ENCODE measurements at regions not wholly inside any gene's neighbourhood (a gene's known extent, or its start where the extent isn't known, plus 50 kb on each side); places are given as distances from the start of the nearest gene placed in this dataset.
"Not testable (repeated sequence)": the region's sequence is repeated elsewhere in the genome, so short reads cannot be mapped to it uniquely, and the experiment has no call there.

- no peak for DNase-seq
Measured at GRCh38 chr5:13081116-13081515, 863.4 kb downstream of the DNAH5 start.

DNA sequence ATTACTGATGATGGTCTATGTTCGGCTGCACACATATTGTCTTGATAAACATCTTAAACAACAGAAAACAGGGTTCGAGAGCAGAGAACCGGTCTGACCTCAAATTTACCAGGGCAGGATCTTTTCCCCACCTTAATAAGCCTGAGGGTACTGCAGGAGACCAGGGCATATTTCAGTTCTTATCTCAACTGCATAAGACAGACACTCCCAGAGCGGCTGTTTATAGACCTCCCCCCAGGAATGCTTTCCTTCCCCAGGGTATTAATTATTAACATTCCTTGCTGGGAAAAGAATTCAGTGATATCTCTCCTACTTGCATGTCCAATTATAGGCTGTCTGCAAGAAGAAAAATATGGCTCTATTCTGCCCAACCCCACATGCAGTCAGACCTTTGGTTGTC lies 871.6 kb downstream of the DNAH5 start:
- DNase-seq = not testable (repeated sequence)

DNA sequence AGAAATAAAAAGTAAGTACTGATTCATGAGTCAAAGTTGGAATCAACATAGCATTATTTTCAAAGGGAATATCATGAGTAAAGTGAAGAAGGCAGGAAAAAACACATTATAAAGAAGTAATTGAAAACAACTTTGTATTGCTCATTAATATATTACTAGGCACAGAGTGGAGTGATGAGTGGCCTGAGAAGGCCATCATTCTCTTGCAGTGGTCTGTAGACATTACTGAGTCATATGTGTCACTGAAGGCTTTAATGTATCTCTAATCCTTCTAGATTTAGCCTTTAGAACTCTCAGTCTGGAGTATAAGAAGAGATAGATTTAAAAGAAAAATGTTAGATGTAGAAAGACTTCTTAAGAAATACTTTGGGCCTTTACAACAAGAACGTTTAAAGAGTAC lies 881.4 kb downstream of the DNAH5 start:
- DNase-seq = no peak

DNA sequence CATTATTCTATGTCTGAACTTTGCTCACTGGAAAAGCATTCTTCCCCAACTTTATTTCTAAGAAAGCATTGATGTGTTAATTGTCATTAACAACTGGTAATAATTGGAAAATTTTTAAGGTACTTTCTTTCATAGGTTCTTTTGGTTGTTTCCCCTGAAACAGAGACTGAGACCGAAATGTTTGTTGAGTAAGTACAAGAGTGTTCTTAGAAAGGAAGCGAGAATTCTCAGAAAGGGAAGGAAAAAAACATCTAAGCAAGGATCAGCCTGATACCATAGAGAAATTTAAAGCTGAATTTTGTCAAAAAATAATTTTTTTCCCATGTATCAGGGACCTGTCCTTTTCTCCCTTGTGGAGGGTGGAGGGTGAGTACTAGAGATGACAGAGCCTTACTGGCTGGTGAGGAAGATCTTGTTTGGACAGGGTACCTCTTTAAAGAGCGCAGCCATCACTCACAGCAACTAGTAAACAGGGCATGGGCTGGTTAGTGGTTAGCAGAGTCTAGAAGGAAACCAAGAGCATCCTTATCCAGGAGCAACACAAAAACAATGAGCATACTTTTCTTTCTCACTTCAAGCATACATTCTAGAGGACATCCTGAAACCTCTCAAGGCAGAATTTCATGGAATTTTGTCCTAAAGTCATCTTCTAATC lies 898.5 kb downstream of the DNAH5 start:
- DNase-seq = no peak

DNA sequence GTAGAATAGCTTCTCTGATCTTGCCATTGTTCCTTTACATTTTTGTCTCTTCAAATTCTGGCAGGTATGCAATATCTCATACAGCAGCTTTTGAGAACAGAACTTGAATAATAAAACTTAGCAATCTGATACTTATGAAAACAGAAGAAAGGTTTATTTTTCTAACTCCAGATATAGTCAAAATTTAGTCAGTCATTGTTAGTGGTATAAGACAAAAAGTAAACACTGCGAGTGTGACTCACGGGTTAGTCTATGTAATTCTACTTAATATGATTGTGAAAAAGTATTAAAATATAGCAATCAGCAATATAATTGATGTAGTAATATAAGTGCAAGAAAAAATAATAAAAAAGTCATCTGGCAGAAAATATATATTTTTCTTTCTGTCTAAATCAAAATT lies 910.4 kb downstream of the DNAH5 start:
- DNase-seq = no peak

DNA sequence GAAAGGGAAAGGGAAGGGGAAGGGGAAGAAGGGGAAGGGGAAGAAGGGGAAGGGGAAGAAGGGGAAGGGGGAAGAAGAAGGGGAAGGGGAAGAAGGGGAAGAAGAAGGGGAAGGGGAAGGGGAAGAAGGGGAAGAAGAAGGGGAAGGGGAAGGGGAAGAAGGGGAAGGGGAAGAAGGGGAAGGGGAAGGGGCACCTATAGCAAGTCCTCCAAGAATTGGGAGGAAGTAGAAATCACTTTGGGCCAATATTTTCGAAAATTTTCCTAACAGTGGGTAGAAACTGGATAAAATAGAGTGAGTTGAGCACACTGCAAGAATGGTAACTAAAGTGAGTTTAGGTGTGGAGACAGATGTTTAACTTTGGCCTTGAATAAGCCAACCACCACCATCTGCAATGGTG lies 915.3 kb downstream of the DNAH5 start:
- no peak for DNase-seq

DNA sequence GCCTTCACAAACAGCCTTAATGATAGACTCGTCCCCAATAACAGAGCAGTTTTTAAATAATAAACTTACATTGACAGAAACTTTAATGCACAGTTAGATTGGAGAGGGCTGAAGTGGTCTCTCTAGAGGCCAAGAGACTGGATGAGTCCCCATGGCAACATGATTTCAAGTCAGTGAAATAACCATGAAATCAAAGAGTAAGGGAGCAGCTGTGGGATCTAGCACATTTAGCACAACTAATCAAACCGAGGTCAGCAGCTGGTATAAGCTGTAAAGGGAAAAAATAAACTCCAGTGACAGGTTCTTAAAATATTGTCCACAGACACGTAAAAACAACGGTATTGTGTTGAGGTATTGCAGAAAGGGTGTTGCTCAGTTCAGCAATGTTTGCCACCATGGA lies 916.6 kb downstream of the DNAH5 start:
- DNase-seq = no peak

- DNase-seq = no peak
Measured at GRCh38 chr5:13019729-13020128, 924.8 kb downstream of the DNAH5 start.

DNA sequence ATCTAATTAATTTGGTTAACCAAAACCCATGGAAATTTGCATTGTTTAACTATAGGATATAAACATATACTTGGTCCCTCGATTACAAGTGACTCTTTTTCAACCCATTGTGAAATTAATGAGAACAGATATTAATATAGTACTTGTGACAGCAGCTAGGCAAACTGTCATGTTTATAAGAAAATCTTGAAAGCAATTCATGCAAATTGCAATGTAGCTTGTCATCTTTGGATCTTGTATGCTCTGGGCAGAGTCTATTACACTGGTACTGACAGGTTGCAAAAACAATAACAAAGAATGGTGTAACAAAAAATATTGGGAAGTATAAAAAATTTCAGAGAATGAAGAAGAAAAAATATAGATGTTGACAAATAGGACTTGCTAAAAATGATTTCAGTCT lies 941.0 kb downstream of the DNAH5 start:
- no peak for DNase-seq

DNA sequence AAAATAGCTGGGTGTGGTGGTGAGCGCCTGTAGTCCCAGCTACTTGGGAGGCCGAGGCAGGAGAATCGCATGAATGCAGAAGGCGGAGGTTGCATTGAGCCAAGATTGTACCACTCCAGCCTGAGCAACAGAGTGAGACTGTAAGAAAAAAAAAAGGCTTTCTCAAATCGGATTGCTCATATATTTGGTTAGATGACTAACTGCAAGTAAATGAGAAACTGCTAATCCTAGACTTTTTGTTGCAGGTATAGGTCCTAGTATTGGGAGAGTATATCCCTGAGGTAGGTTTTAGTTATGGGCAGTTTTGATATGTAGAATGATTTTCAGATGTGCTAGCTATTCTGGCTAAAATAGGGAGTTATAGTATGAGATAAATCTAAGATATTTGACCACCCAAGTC lies 944.8 kb downstream of the DNAH5 start:
- DNase-seq = no peak

DNA sequence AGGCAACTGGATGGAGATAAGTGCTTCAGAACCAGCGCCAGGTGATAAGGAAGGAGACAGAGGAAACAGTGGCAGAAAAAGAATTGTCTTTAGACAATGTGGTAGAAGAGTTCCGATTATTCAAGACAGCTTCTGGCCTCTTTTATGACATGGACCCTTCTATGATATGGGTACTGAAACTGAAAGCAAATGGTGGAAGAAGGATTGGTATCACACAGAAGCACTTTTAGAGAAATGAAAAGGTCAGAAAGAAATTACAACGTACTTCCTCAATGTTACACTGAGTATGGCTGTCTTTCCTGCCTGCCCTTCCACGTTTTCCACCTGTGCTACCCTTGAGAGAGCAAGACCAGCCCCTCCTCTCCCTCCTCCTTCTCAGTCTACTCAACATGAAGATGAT lies 959.3 kb downstream of the DNAH5 start:
- no peak for DNase-seq

DNA sequence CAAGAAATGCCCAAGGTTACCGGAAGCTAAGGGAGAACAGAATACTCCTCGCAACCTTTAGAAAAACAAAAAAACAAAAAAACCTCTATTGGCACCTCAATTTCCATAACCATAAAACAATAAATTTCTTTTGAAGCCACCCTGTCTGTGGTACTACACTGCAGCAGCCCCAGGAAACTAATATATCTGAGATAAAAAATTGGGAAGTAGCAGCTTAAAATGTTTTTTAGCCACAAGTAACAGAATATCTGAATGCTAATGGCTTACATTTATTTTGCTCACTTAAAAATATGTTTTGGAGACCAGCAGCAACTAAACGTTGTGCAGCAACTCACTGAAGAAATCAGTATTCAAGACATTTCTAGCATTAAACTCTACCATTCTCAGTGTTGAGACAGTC lies 969.6 kb downstream of the DNAH5 start:
- DNase-seq = no peak

GRCh38 chr5:12965804-12966203 lies 978.7 kb downstream of the DNAH5 start:
- DNase-seq = no peak

DNA sequence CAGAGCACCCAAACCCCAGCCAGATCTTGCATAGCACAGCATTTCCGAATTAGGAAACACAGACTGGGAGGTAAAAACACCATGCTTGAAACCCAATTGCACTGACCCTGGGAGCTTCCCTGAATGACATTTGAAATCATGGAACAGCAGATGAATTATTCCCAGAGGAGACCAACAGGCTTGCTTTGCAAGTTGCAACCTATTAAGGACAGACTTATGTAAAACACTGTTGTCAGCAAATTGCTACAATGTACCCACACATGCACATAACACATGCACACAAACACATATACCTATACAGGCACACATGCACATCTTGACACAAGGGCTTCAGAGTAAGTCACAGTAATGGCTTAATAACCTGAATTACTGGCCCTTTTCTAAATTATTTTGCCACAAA lies 984.8 kb downstream of the DNAH5 start:
- DNase-seq = no peak

DNA sequence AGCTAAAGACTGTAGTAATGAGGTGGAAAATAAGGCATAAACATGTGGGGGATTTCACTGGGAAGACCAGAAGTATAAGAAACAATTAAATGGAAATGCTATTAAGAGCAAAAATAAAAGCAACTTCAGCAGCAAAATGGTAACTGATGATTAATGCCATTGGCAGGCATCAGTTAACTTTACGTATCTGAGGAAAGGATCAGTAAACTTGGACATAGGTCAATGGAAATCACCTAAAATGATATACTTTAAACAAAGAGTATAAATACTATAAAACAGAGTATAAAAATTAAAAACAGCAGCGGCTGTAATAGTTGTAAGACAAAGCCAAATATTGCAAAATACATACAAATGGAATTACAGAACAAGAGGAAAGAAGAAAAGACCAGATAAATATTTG lies 992.1 kb downstream of the DNAH5 start:
- DNase-seq = no peak

GRCh38 chr5:12951846-12952245 lies 992.6 kb downstream of the DNAH5 start:
- no peak for DNase-seq

DNA sequence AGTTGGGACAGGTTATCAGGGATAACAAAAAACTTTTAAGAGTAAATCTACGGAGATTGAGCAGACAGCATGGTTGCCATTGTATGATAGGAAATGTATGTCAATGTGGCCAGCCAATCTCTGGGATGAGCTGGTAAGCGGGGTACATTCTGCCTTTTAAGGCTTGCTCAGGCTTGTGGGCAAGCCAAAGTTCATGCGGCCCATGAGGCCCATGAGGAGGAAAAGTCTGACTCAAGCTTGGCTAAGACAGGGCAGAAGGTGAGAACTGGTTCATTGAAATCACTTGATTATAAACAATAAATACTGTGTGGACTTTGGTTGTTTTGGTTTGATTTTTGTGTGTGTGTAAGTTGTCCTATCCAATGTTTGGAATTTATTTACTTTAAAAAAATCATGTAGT lies 997.1 kb downstream of the DNAH5 start:
- no peak for DNase-seq

DNA sequence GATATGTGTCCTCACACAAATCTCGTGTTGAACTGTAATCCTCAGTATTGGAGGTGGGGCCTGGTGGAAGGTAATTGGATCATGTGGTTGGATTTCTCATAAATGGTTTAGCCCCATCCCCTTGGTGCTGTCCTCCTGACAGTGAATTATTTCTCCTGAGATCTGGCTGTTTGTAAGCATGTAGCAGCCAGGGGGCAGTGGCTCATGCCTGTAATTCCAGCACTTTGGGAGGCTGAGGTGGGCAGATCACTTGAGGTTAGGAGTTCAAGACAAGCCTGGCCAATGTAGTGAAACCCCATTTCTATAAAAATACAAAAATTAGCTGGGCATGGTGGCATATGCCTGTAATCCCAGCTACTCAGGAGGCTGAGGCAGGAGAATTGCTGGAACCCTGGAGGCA lies 999.0 kb downstream of the DNAH5 start:
- not testable (repeated sequence) for DNase-seq

GRCh38 chr5:12936221-12936620 lies 1008.3 kb downstream of the DNAH5 start:
- DNase-seq = no peak

GRCh38 chr5:12934722-12935121 lies 1009.8 kb downstream of the DNAH5 start:
- DNase-seq = no peak

GRCh38 chr5:12920527-12920926 lies 1016.3 kb upstream of the CTNND2 start:
- DNase-seq = no peak

- no peak for DNase-seq
Measured at GRCh38 chr5:12911156-12911555, 1006.9 kb upstream of the CTNND2 start.

DNA sequence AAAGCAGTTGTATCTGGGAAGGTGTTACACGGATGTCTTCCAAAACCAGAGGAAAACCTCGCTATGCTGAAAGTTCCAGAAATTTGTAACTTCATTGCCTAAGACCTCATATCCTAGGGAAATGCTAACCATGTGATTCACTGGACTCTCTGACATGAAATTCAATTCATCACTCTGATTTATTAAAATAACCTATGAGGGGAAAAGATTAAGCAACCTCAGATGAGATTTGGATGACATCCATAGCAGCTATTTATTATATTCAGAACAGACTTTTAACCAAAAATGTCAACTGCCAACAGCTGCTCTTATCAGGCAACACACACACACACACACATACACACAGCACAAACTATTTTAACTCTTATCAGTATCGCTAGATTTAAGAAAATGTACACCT lies 1006.4 kb upstream of the CTNND2 start:
- no peak for DNase-seq

- no peak for DNase-seq
Measured at GRCh38 chr5:12902611-12903010, 998.4 kb upstream of the CTNND2 start.

Measured in hypothalamus (tissue), 51 donors.